ENCODE measurements at regions not wholly inside any gene's neighbourhood (a gene's known extent, or its start where the extent isn't known, plus 50 kb on each side); places are given as distances from the start of the nearest gene placed in this dataset.

GRCh38 chr15:70251246-70251990 is 153.7 kb upstream of the TLE3 start:
- in situ Hi-C loops (cut with MboI; ENCODE audit: low pct_ligation_motif_present in 1 of 4, low pct_unique_long_range_greater_than_20kb in 1 of 4, low sequenced_read_pairs in 3 of 4), result no loop called here
- Histone ChIP-seq H3K36me3 (no peaks in the 10 kb centered on the region), H3K27ac (no peak overlapping the region), H3K9me3 (no peaks in the 10 kb centered on the region), H3K4me1 (peaks cover 0 to 8% (median 0%) of the 10 kb centered on the region in 4 donors), H3K4me3 (no peak overlapping the region), H3K27me3 (no peaks in the 10 kb centered on the region)
- no peak for TF ChIP-seq POLR2A (IDR thresholded peaks at IDR 0.05)
- TF ChIP-seq EP300 (IDR thresholded peaks at IDR 0.05; ENCODE audit: low read depth), result no peak
- no peak for TF ChIP-seq CTCF (IDR thresholded peaks at IDR 0.05)
- TF ChIP-seq POLR2AphosphoS5 (IDR thresholded peaks at IDR 0.05), result no peak
- no peak for DNase-seq
- intact Hi-C loops (cut with DNase I; ENCODE audit: low total_unique reads), result no loop called here
- WGBS, 2 donors (ENCODE audit: low coverage in 1 of 2), result 88 to 100% methylated on average over 1 to 11 of the region's 11 CpGs

GRCh38 chr15:70250208-70251201 is 152.8 kb upstream of the TLE3 start:
- Histone ChIP-seq H3K36me3 (no peaks in the 10 kb centered on the region), H3K27me3 (no peaks in the 10 kb centered on the region), H3K9me3 (no peaks in the 10 kb centered on the region), H3K27ac (no peak overlapping the region), H3K4me3 (no peak overlapping the region), H3K4me1 (peaks cover 0 to 14% (median 0%) of the 10 kb centered on the region in 4 donors)
- TF ChIP-seq EP300 (IDR thresholded peaks at IDR 0.05; ENCODE audit: low read depth) (no peak), POLR2A (IDR thresholded peaks at IDR 0.05) (no peak), POLR2AphosphoS5 (IDR thresholded peaks at IDR 0.05) (no peak), CTCF (IDR thresholded peaks at IDR 0.05) (no peak)
- in situ Hi-C loops (cut with MboI; ENCODE audit: low pct_ligation_motif_present in 1 of 4, low pct_unique_long_range_greater_than_20kb in 1 of 4, low sequenced_read_pairs in 3 of 4) (no loop called here), intact Hi-C loops (cut with DNase I; ENCODE audit: low total_unique reads) (no loop called here)
- 91% methylated on average over 25 of the region's 27 CpGs; no CpG with 5 or more reads in 1 of the 2 donors for WGBS, 2 donors (ENCODE audit: low coverage in 1 of 2)
- DNase-seq, result no peak

- DNase-seq, result no peak
- intact Hi-C loops (cut with DNase I; ENCODE audit: low total_unique reads), result no loop called here
- no peaks in the 10 kb centered on the region for H3K9me3 ChIP-seq
- TF ChIP-seq POLR2A (IDR thresholded peaks at IDR 0.05) (no peak), CTCF (IDR thresholded peaks at IDR 0.05) (no peak), POLR2AphosphoS5 (IDR thresholded peaks at IDR 0.05) (no peak), EP300 (IDR thresholded peaks at IDR 0.05; ENCODE audit: low read depth) (no peak)
- H3K4me1 ChIP-seq, result peaks cover 0 to 14% (median 0%) of the 10 kb centered on the region in 4 donors
- H3K36me3 ChIP-seq, result no peaks in the 10 kb centered on the region
- H3K4me3 ChIP-seq, result no peak overlapping the region
- H3K27me3 ChIP-seq, result no peaks in the 10 kb centered on the region
- WGBS, 2 donors (ENCODE audit: low coverage in 1 of 2), result 75% methylated on average over 6 of the region's 6 CpGs; no CpG with 5 or more reads in 1 of the 2 donors
- no peak overlapping the region for H3K27ac ChIP-seq
- in situ Hi-C loops (cut with MboI; ENCODE audit: low pct_ligation_motif_present in 1 of 4, low pct_unique_long_range_greater_than_20kb in 1 of 4, low sequenced_read_pairs in 3 of 4), result no loop called here
Observed at GRCh38 chr15:70249616-70250015, 151.9 kb upstream of the TLE3 start.

All from transverse colon (tissue), 4 donors.